MM.1S (cell line): ENCODE measurements at regions not wholly inside any gene's neighbourhood (a gene's known extent, or its start where the extent isn't known, plus 50 kb on each side); places are given as distances from the start of the nearest gene placed in this dataset.

Experiments
- DNase-seq: peaks from one replicate; pipeline ENCODE4 v3.0.0-alpha.2; 2015
- H2AFZ ChIP-seq: fragments of 300-600 bp; sonication (generic); 2 replicates; pipeline ENCODE4 v1.6.0; 2016; ENCODE audit warnings: antibody characterized with exemption, low read length
- H3F3A ChIP-seq: fragments of 300-600 bp; sonication (generic); 2 replicates; pipeline ENCODE4 v1.6.1; 2016; ENCODE audit warnings: mild to moderate bottlenecking, antibody characterized with exemption, low read length, moderate library complexity, mixed read lengths; ENCODE audit not compliant: insufficient read depth
- H3K27ac ChIP-seq: fragments of 300-600 bp; sonication (generic); 2 replicates; pipeline ENCODE4 v1.5.1; 2016; ENCODE audit warnings: mild to moderate bottlenecking, low read length
- H3K27me3 ChIP-seq: fragments of 300-600 bp; sonication (generic); replicated peaks from 2 replicates; pipeline ENCODE4 v1.6.0; 2016; ENCODE audit warnings: low read length; ENCODE audit not compliant: insufficient read depth
- H3K36me3 ChIP-seq: fragments of 300-600 bp; sonication (generic); replicated peaks from 2 replicates; pipeline ENCODE4 v1.6.1; 2016; ENCODE audit warnings: mild to moderate bottlenecking, low read length, mixed read lengths; ENCODE audit not compliant: insufficient read depth
- H3K4me1 ChIP-seq: fragments of 300-600 bp; sonication (generic); 2 replicates; pipeline ENCODE4 v1.6.1; 2016; ENCODE audit warnings: low read length, mixed read lengths
- H3K4me2 ChIP-seq: fragments of 300-600 bp; sonication (generic); 2 replicates; pipeline ENCODE4 v1.6.0; 2016; ENCODE audit warnings: low read depth, low read length
- H3K4me3 ChIP-seq: fragments of 300-600 bp; sonication (generic); 2 replicates; pipeline ENCODE4 v1.5.1; 2016; ENCODE audit warnings: low read length, mixed read lengths
- H3K79me2 ChIP-seq: fragments of 300-600 bp; sonication (generic); 2 replicates; pipeline ENCODE4 v1.6.1; 2016; ENCODE audit warnings: mixed run types, low read length, mixed read lengths
- H3K9ac ChIP-seq: fragments of 300-600 bp; sonication (generic); 2 replicates; pipeline ENCODE4 v1.6.1; 2016; ENCODE audit warnings: low read length, mixed read lengths
- H3K9me2 ChIP-seq: fragments of 300-600 bp; sonication (generic); replicated peaks from 2 replicates; pipeline ENCODE4 v1.6.1; 2016; ENCODE audit warnings: mild to moderate bottlenecking, low read length, mixed read lengths; ENCODE audit not compliant: insufficient read depth
- H3K9me3 ChIP-seq: fragments of 300-600 bp; sonication (generic); replicated peaks from 2 replicates; pipeline ENCODE4 v1.6.1; 2016; ENCODE audit warnings: mild to moderate bottlenecking, low read length, mixed read lengths; ENCODE audit not compliant: insufficient read depth
- H4K20me1 ChIP-seq: fragments of 300-600 bp; sonication (generic); 2 replicates; pipeline ENCODE4 v1.6.1; 2016; ENCODE audit warnings: mild to moderate bottlenecking, low read length, moderate library complexity, mixed read lengths; ENCODE audit not compliant: insufficient read depth
- EZH2 ChIP-seq: fragments of 300-600 bp; sonication (generic); optimal IDR thresholded peaks from 2 replicates; pipeline ENCODE3; 2017; ENCODE audit warnings: low read depth, mild to moderate bottlenecking, antibody characterized with exemption, low read length, mixed read lengths
- EZH2phosphoT487 ChIP-seq: fragments of 300-600 bp; sonication (generic); IDR thresholded peaks from 2 replicates; pipeline ENCODE4 v1.6.1; 2018; ENCODE audit warnings: antibody characterized with exemption, low read length
- TF ChIP-seq, protein P1 (sequence below): fragments of 300-600 bp; sonication (generic); IDR thresholded peaks from 2 replicates; pipeline ENCODE4 v1.5.1; 2016; ENCODE audit warnings: antibody characterized with exemption, low read length, mixed read lengths

DNA sequence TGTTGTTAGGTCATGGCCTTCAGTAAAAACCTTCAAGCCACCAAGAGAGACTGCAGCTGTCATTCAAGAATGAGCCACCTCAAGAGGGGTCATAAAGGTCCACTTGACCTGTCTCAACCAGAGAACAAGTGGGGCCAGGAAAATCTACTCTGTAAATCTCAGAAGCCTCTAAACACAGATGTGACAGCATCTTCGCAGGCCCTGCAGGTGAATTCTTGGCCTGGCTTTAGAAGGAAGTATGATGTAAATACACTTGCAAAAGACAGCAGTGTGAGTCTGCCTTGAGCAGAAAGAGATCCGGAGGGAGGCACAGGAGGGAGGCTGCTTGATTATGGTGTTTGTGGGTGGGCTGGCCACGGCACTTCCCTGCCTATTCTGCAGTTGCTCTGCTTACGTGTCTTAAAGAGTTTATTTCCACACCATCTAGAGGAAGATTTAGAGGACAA lies 1082.9 kb downstream of the UQCRFS1 start:
- H3K9me2 ChIP-seq, result no peaks in the 10 kb centered on the region
- no peak overlapping the region for H3K4me2 ChIP-seq
- no peaks in the 10 kb centered on the region for H3K27me3 ChIP-seq
- no peaks in the 10 kb centered on the region for H3K79me2 ChIP-seq
- TF ChIP-seq EZH2phosphoT487 (no peak), EZH2 (no peak)
- TF ChIP-seq, protein P1, sequence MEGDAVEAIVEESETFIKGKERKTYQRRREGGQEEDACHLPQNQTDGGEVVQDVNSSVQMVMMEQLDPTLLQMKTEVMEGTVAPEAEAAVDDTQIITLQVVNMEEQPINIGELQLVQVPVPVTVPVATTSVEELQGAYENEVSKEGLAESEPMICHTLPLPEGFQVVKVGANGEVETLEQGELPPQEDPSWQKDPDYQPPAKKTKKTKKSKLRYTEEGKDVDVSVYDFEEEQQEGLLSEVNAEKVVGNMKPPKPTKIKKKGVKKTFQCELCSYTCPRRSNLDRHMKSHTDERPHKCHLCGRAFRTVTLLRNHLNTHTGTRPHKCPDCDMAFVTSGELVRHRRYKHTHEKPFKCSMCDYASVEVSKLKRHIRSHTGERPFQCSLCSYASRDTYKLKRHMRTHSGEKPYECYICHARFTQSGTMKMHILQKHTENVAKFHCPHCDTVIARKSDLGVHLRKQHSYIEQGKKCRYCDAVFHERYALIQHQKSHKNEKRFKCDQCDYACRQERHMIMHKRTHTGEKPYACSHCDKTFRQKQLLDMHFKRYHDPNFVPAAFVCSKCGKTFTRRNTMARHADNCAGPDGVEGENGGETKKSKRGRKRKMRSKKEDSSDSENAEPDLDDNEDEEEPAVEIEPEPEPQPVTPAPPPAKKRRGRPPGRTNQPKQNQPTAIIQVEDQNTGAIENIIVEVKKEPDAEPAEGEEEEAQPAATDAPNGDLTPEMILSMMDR, result no peak
- DNase-seq, result no peak
- no peak overlapping the region for H3K4me3 ChIP-seq
- no peaks in the 10 kb centered on the region for H3F3A ChIP-seq
- H2AFZ ChIP-seq, result no peak overlapping the region
- H3K36me3 ChIP-seq, result no peaks in the 10 kb centered on the region
- H4K20me1 ChIP-seq, result no peaks in the 10 kb centered on the region
- no peaks in the 10 kb centered on the region for H3K4me1 ChIP-seq
- no peaks in the 10 kb centered on the region for H3K9me3 ChIP-seq
- no peak overlapping the region for H3K9ac ChIP-seq
- no peak overlapping the region for H3K27ac ChIP-seq

DNA sequence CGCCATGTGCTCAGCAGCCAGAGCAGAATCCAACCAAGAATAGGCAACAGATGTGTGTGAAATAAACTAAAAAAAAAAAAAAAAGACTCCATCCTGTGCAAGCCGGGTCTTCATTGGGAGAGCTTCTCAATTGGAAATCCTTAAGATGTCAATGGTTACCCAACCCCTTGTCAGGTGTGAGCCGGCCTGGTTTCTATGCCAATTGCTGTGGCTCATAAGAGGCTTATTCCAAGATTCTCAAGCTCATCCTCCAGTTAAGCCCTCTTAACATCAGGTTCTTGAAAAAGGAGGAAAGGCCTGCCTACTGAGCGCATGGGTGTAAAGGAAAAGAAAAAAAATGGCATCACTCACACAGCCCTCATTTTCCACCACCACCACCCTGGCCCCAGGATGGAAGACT lies 1084.6 kb downstream of the UQCRFS1 start:
- Histone ChIP-seq H4K20me1 (no peaks in the 10 kb centered on the region), H3K4me2 (no peak overlapping the region), H3K27ac (no peak overlapping the region), H3K4me3 (no peak overlapping the region), H3K79me2 (no peaks in the 10 kb centered on the region), H3K27me3 (no peaks in the 10 kb centered on the region), H3F3A (no peaks in the 10 kb centered on the region), H3K36me3 (no peaks in the 10 kb centered on the region), H3K9ac (no peak overlapping the region), H3K9me3 (no peaks in the 10 kb centered on the region), H3K4me1 (no peaks in the 10 kb centered on the region), H3K9me2 (no peaks in the 10 kb centered on the region), H2AFZ (no peak overlapping the region)
- DNase-seq, result no peak
- TF ChIP-seq EZH2phosphoT487 (no peak), EZH2 (no peak)
- TF ChIP-seq, protein P1, result no peak

DNA sequence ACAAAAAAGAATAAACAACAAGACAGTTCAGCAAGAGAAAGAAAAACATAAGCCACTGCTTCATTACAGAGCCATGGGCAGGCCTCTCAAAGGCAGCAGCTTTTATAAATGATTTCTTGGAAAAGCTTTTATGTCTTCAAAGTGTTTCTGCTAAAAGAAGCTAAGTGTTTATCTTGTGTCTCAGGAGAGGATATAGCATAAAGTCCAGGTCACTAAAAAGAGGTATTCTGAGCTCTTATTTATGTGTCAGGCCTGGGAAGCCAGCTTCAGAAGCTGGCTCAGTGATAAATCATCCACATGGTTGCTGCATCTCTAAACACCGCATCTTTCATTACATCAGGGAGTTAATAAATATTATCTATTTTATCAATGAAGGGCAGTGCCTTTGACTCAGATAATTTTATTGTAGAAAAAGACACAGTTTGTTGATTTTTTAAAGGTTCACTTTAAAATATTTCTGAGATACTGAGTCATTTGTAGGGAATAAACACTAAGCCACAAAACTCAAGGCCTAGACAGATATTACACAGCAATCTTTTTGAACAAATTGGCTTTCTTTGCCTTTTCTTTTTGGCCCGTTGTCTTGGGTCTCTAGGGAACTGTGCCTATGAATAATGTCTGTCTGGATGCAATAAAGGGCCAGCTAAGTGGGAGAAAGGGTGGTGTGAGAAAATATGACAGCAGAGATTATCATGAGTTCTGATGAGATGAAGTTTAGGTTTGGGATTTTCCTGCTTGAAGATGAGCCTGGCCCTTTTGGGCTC lies 1086.6 kb downstream of the UQCRFS1 start:
- no peak for DNase-seq
- H3K4me2 ChIP-seq, result no peak overlapping the region

More for the DNA sequence above, 1086.6 kb downstream of the UQCRFS1 start:
- no peak overlapping the region for H2AFZ ChIP-seq
- H3K79me2 ChIP-seq, result no peaks in the 10 kb centered on the region
- no peaks in the 10 kb centered on the region for H3K27me3 ChIP-seq
- no peaks in the 10 kb centered on the region for H3F3A ChIP-seq
- TF ChIP-seq EZH2 (no peak), EZH2phosphoT487 (no peak)
- TF ChIP-seq, protein P1, result no peak
- H3K9me3 ChIP-seq, result no peaks in the 10 kb centered on the region
- H4K20me1 ChIP-seq, result no peaks in the 10 kb centered on the region
- no peak overlapping the region for H3K9ac ChIP-seq
- H3K9me2 ChIP-seq, result no peaks in the 10 kb centered on the region
- no peaks in the 10 kb centered on the region for H3K4me1 ChIP-seq
- no peaks in the 10 kb centered on the region for H3K36me3 ChIP-seq
- H3K4me3 ChIP-seq, result no peak overlapping the region
- no peak overlapping the region for H3K27ac ChIP-seq
